PC-9 (cell line): ENCODE measurements at regions not wholly inside any gene's neighbourhood (a gene's known extent, or its start where the extent isn't known, plus 50 kb on each side); places are given as distances from the start of the nearest gene placed in this dataset.

Source experiments
- CTCF ChIP-seq: fragments of 200-600 bp; sonication (generic); conservative IDR thresholded peaks from 2 replicates; pipeline ENCODE4 v1.6.1; 2017; ENCODE audit warnings: mixed run types, antibody characterized with exemption, mild to moderate bottlenecking, moderate library complexity
- EZH2 ChIP-seq: fragments of 200-600 bp; sonication (generic); IDR thresholded peaks from 2 replicates; pipeline ENCODE4 v1.8.0; 2017; ENCODE audit warnings: antibody characterized with exemption, low read depth

- TF ChIP-seq CTCF (no peak), EZH2 (no peak)
Measured at GRCh38 chr4:171342646-171343045, 470.6 kb upstream of the GALNTL6 start.
